ENCODE measurements at regions not wholly inside any gene's neighbourhood (a gene's known extent, or its start where the extent isn't known, plus 50 kb on each side); places are given as distances from the start of the nearest gene placed in this dataset.

- Histone ChIP-seq H4K20me1 (ENCODE audit: insufficient read depth) (no peaks in the 10 kb centered on the region), H3K9ac (ENCODE audit: low read length) (no peak overlapping the region)
Observed at GRCh38 chr3:154614078-154614477, 184.1 kb upstream of the GPR149 start.

GRCh38 chr3:154602241-154602640 lies 172.3 kb upstream of the GPR149 start:
- Histone ChIP-seq H3K9me3 (ENCODE audit: low read length) (no peaks in the 10 kb centered on the region), H3K4me3 (ENCODE audit: low read length) (no peak overlapping the region), H3K79me2 (replicated peaks; ENCODE audit: insufficient read depth, low read length) (no peaks in the 10 kb centered on the region), H3F3A (ENCODE audit: insufficient read depth, low read length, poor library complexity, severe bottlenecking) (no peaks in the 10 kb centered on the region), H3K36me3 (ENCODE audit: insufficient read depth, low read length) (no peaks in the 10 kb centered on the region), H2AFZ (ENCODE audit: low read depth, low read length) (no peak overlapping the region), H3K27ac (ENCODE audit: low read length) (no peak overlapping the region), H3K4me2 (ENCODE audit: low read length) (no peak overlapping the region), H3K9ac (ENCODE audit: low read length) (no peak overlapping the region), H3K9me2 (ENCODE audit: insufficient read depth, low read length) (no peaks in the 10 kb centered on the region), H3K27me3 (ENCODE audit: insufficient read depth, low read depth, low read length) (no peaks in the 10 kb centered on the region), H4K20me1 (ENCODE audit: insufficient read depth) (no peaks in the 10 kb centered on the region)
- no peak for TF ChIP-seq CTCF (IDR thresholded peaks at IDR 0.05; ENCODE audit: poor library complexity, severe bottlenecking)
- TF ChIP-seq REST (IDR thresholded peaks at IDR 0.05; ENCODE audit: borderline replicate concordance): no peak
- no peak for TF ChIP-seq EZH2 (IDR thresholded peaks at IDR 0.05; ENCODE audit: borderline replicate concordance, insufficient read depth, low read length, poor library complexity, severe bottlenecking)
- no peak for TF ChIP-seq SMC3 (conservative IDR thresholded peaks at IDR 0.05; ENCODE audit: poor library complexity)
- TF ChIP-seq TAF1 (IDR thresholded peaks at IDR 0.05; ENCODE audit: low read depth): no peak
- TF ChIP-seq RAD21 (conservative IDR thresholded peaks at IDR 0.05): no peak
- no peak for TF ChIP-seq MXI1 (conservative IDR thresholded peaks at IDR 0.05; ENCODE audit: poor library complexity, severe bottlenecking)
- no peak for TF ChIP-seq EP300 (conservative IDR thresholded peaks at IDR 0.05; ENCODE audit: poor library complexity, severe bottlenecking)
- TF ChIP-seq POLR2AphosphoS5 (IDR thresholded peaks at IDR 0.05): no peak

More at GRCh38 chr3:154614078-154614477, 184.1 kb upstream of the GPR149 start:
- Histone ChIP-seq H3K27ac (ENCODE audit: low read length) (no peak overlapping the region), H3K27me3 (ENCODE audit: insufficient read depth, low read depth, low read length) (no peaks in the 10 kb centered on the region), H3K4me2 (ENCODE audit: low read length) (no peak overlapping the region), H3K9me3 (ENCODE audit: low read length) (no peaks in the 10 kb centered on the region), H3F3A (ENCODE audit: insufficient read depth, low read length, poor library complexity, severe bottlenecking) (no peaks in the 10 kb centered on the region), H3K36me3 (ENCODE audit: insufficient read depth, low read length) (no peaks in the 10 kb centered on the region), H3K4me3 (ENCODE audit: low read length) (no peak overlapping the region), H2AFZ (ENCODE audit: low read depth, low read length) (no peak overlapping the region), H3K79me2 (replicated peaks; ENCODE audit: insufficient read depth, low read length) (no peaks in the 10 kb centered on the region), H3K9me2 (ENCODE audit: insufficient read depth, low read length) (no peaks in the 10 kb centered on the region)
- no peak for TF ChIP-seq EP300 (conservative IDR thresholded peaks at IDR 0.05; ENCODE audit: poor library complexity, severe bottlenecking)
- no peak for TF ChIP-seq MXI1 (conservative IDR thresholded peaks at IDR 0.05; ENCODE audit: poor library complexity, severe bottlenecking)
- no peak for TF ChIP-seq SMC3 (conservative IDR thresholded peaks at IDR 0.05; ENCODE audit: poor library complexity)

- no peaks in the 10 kb centered on the region for H3K36me3 ChIP-seq (ENCODE audit: insufficient read depth, low read length)
- no peaks in the 10 kb centered on the region for H3K27me3 ChIP-seq (ENCODE audit: insufficient read depth, low read depth, low read length)
- no peaks in the 10 kb centered on the region for H3K79me2 ChIP-seq (replicated peaks; ENCODE audit: insufficient read depth, low read length)
- H2AFZ ChIP-seq (ENCODE audit: low read depth, low read length): no peak overlapping the region
- H3K9me2 ChIP-seq (ENCODE audit: insufficient read depth, low read length): no peaks in the 10 kb centered on the region
- H3K9me3 ChIP-seq (ENCODE audit: low read length): no peaks in the 10 kb centered on the region
- H3K27ac ChIP-seq (ENCODE audit: low read length): no peak overlapping the region
- H3K4me2 ChIP-seq (ENCODE audit: low read length): no peak overlapping the region
- no peak overlapping the region for H3K9ac ChIP-seq (ENCODE audit: low read length)
- TF ChIP-seq EZH2 (IDR thresholded peaks at IDR 0.05; ENCODE audit: borderline replicate concordance, insufficient read depth, low read length, poor library complexity, severe bottlenecking): no peak
- TF ChIP-seq REST (IDR thresholded peaks at IDR 0.05; ENCODE audit: borderline replicate concordance): no peak
- TF ChIP-seq POLR2AphosphoS5 (IDR thresholded peaks at IDR 0.05): no peak
- no peak for TF ChIP-seq SMC3 (conservative IDR thresholded peaks at IDR 0.05; ENCODE audit: poor library complexity)
- no peak for TF ChIP-seq CTCF (IDR thresholded peaks at IDR 0.05; ENCODE audit: poor library complexity, severe bottlenecking)
- no peak for TF ChIP-seq MXI1 (conservative IDR thresholded peaks at IDR 0.05; ENCODE audit: poor library complexity, severe bottlenecking)
- TF ChIP-seq TAF1 (IDR thresholded peaks at IDR 0.05; ENCODE audit: low read depth): no peak
- TF ChIP-seq EP300 (conservative IDR thresholded peaks at IDR 0.05; ENCODE audit: poor library complexity, severe bottlenecking): no peak
- TF ChIP-seq RAD21 (conservative IDR thresholded peaks at IDR 0.05): no peak
- no peak overlapping the region for H3K4me3 ChIP-seq (ENCODE audit: low read length)
- no peaks in the 10 kb centered on the region for H4K20me1 ChIP-seq (ENCODE audit: insufficient read depth)
- no peaks in the 10 kb centered on the region for H3F3A ChIP-seq (ENCODE audit: insufficient read depth, low read length, poor library complexity, severe bottlenecking)
Observed at GRCh38 chr3:154598166-154598565, 168.2 kb upstream of the GPR149 start.

Measured in neural cell (in vitro differentiated cells).